Astrocyte (in vitro differentiated cells and primary cell): ENCODE measurements at regions not wholly inside any gene's neighbourhood (a gene's known extent, or its start where the extent isn't known, plus 50 kb on each side); places are given as distances from the start of the nearest gene placed in this dataset.

Experiments used
- EZH2 ChIP-seq: IDR thresholded peaks from 2 replicates; pipeline ENCODE4 v1.6.1; 2012; ENCODE audit warnings: mild to moderate bottlenecking, low read length, inconsistent platforms; ENCODE audit not compliant: insufficient read depth
- TF ChIP-seq, protein P1 (sequence below): IDR thresholded peaks from 2 replicates; pipeline ENCODE4 v1.5.1; 2011; ENCODE audit warnings: low read depth, mild to moderate bottlenecking, inconsistent platforms, low read length, moderate library complexity; ENCODE audit not compliant: insufficient read depth

DNA sequence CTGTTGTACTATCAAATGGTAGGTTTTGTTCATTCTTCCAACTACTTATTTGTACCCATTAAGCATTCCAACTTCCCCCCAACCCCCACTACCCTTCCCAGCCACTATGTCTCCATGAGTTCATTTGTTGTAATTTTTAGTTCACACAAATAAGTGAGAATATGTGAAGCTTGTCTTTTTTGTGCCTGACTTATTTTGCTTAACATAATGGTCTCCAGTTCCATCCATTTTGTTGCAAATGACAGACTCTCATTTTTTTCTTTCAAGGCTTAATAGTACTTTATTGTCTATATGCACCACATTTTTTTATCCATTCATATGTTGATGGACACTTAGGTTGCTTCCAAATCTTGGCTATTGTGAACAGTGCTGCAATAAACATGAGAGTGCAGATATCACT, 86.2 kb downstream of the ALG10B start:
- TF ChIP-seq EZH2: no peak
- TF ChIP-seq, protein P1, sequence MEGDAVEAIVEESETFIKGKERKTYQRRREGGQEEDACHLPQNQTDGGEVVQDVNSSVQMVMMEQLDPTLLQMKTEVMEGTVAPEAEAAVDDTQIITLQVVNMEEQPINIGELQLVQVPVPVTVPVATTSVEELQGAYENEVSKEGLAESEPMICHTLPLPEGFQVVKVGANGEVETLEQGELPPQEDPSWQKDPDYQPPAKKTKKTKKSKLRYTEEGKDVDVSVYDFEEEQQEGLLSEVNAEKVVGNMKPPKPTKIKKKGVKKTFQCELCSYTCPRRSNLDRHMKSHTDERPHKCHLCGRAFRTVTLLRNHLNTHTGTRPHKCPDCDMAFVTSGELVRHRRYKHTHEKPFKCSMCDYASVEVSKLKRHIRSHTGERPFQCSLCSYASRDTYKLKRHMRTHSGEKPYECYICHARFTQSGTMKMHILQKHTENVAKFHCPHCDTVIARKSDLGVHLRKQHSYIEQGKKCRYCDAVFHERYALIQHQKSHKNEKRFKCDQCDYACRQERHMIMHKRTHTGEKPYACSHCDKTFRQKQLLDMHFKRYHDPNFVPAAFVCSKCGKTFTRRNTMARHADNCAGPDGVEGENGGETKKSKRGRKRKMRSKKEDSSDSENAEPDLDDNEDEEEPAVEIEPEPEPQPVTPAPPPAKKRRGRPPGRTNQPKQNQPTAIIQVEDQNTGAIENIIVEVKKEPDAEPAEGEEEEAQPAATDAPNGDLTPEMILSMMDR: no peak
